Epithelial cell of esophagus (primary cell): ENCODE measurements at regions not wholly inside any gene's neighbourhood (a gene's known extent, or its start where the extent isn't known, plus 50 kb on each side); places are given as distances from the start of the nearest gene placed in this dataset.

ENCODE experiments used
- DNase-seq: peaks from one replicate; pipeline ENCODE4 v3.0.0; 2010; ENCODE audit warnings: low read depth
- H3K4me3 ChIP-seq: 2 replicates; pipeline ENCODE4 v1.5.1; 2011; ENCODE audit warnings: mild to moderate bottlenecking, low read length, control low read depth
- TF ChIP-seq, protein P1 (sequence below): IDR thresholded peaks from 2 replicates; pipeline ENCODE4 v1.5.1; 2011; ENCODE audit warnings: low read depth, mild to moderate bottlenecking, low read length, control low read depth, inconsistent platforms; ENCODE audit not compliant: insufficient read depth; ENCODE audit errors: missing control alignments

DNA sequence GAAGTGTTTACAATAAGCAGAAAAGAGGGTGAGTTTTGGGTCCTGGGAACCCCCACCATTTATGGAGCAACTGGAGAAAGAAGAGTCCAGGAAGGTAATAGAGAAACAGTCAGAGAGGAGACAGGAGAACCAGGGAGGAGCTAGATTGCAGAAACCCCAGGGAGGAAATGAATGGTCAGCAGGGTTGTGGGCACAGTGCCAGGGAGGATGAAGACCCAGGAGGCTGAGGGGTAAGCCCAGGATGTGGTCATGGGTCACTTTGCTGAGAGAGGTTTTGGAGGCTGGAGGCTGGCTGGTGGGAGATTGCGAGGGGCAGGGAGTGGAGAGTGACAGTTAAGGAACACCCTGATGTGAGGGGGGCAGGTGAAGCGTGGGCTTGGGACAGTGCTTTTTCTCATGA is 169.9 kb upstream of the CSF3R start:
- DNase-seq: no peak
- no peak overlapping the region for H3K4me3 ChIP-seq
- TF ChIP-seq, protein P1, sequence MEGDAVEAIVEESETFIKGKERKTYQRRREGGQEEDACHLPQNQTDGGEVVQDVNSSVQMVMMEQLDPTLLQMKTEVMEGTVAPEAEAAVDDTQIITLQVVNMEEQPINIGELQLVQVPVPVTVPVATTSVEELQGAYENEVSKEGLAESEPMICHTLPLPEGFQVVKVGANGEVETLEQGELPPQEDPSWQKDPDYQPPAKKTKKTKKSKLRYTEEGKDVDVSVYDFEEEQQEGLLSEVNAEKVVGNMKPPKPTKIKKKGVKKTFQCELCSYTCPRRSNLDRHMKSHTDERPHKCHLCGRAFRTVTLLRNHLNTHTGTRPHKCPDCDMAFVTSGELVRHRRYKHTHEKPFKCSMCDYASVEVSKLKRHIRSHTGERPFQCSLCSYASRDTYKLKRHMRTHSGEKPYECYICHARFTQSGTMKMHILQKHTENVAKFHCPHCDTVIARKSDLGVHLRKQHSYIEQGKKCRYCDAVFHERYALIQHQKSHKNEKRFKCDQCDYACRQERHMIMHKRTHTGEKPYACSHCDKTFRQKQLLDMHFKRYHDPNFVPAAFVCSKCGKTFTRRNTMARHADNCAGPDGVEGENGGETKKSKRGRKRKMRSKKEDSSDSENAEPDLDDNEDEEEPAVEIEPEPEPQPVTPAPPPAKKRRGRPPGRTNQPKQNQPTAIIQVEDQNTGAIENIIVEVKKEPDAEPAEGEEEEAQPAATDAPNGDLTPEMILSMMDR: no peak

DNA sequence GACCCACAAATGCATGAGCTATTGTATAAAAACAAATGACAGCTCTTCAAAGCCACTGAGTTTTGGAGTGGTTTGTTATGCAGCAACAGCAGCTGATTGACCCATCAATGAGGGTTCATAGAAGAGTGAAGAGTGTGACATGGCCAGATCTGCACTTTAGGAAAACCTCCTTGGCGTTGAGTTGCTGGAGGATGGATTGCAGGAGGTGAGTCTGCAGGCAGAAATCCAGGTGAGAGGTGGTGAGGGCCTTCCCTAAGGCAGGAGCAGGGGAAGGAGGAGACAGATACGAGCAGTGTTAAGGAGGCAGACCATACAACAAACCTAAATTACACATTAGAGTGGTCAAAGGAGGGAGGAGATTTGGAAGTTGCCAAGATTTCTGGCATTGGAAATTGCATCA is 169.3 kb upstream of the CSF3R start:
- H3K4me3 ChIP-seq: no peak overlapping the region
- DNase-seq: no peak
- TF ChIP-seq, protein P1: no peak

DNA sequence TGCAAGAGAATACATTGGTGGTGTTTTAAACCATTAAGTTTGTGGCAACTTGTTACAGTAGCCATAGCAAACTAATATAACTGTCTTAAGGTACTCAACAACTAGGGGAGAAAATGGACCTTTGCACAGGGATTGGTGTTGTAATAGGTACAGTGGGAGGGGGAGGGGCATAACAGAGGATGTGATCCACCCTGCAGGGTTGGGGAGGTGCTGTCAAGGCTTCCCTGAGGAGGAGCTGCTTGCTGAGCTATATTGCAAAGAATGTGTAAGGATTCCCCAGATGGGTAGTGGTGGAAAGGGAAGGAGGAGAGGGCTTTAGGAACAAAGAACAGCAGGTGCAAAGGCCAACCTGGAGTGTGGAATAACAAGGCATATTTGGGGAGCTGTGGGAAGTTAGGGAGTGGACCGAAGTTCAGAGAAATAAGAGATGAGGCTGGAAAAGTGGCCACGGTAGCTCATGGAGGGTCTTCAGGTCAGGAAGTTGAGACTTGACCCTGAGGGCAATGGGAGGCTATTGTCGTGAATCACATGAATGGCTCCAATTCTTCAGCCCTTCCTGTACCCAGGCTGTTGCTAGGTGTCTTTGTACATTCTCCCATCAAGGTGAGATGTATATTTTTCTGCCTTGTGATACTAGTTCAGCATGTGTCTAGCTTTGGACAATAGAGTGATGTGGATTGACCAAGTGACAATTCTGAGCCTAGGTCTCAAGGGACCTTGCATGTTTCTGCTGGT is 168.6 kb upstream of the CSF3R start:
- H3K4me3 ChIP-seq: no peak overlapping the region
- no peak for DNase-seq
- TF ChIP-seq, protein P1: no peak

DNA sequence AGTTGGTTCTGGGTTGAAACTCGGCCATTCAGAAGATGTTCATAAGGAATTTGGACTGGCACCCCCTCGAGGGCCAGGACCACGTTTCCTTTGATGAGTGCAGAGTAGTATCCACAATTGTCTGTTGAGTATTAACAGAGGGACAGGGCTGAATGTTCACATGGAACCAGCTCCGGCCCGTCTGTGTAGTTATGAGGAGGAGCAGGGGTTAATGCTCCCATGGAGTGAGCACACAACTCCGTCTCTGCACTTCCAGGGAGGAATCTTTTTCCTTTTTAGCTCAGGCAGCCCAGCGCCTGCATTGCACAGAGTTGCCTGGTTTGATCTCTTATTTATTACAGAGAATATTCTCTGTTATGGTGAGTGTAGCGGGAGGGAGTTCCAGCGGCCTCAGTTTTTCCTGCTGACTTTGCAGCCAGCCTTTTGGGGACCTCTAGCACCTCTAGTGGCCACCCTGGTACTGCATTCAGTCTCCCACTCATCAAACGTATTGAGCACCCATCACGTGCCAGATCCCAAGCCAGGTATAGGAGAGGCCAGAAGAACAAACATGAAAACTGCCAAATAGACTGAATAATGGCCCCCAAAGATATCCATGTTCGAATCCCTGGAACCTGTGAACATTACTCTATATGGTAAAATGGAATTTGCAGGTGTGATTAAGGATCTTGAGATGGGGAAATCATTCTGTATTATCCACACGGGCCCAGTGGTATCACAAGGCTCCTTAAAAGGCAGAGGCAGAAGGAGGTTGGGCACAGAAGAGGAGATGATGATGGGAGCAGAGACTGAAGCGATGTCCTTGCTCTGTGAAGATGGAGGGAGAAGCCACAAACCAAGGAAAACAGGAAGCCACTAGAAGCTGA is 167.7 kb upstream of the CSF3R start:
- DNase-seq: peak; percentile 62
- no peak overlapping the region for H3K4me3 ChIP-seq
- TF ChIP-seq, protein P1: peak; percentile 93

DNA sequence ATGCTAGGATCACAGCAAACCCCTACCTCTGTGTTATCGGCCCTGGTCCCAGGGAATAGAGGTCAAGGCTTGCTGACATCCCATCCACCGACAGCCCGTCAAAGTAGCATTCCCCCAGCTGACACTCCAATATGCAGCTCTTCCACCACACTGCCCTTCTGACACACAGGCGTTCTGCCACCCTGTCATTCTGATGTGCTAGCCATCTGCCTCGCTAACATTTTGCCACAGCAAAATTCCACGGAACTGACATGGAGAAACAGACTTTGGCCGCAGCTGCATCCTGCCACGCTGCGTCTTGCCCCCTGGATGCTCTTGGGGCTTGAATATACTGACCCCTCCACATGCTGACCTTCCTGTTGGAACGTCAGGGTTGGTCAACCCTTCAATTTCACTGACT is 163.2 kb upstream of the CSF3R start:
- no peak overlapping the region for H3K4me3 ChIP-seq
- no peak for DNase-seq
- TF ChIP-seq, protein P1: no peak

DNA sequence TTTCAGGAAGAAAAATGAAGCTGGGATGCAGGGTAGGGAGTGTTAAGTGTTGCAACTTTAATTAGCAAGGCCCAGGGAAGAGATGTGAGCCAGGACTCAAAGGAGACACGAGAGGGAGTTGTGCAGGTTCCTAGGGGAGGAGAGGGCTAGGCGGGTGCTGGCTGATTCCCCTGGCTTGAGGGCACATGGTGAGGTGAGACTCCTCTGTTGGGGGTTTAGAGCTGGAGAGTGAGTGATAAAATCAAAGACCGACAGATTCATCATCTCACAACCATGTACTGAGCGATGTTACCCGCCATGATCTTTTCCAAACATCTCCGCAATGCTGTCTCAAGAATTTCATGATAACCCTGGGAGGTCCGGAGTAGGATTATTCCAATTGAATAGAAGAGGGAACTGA is 161.8 kb upstream of the CSF3R start:
- no peak for DNase-seq
- H3K4me3 ChIP-seq: no peak overlapping the region
- TF ChIP-seq, protein P1: no peak
